Activated T-cell treated with anti-CD3 and anti-CD28 coated beads, Interleukin-2, amount 50 U/mL, for 48 hours (primary cell): ENCODE measurements at regions not wholly inside any gene's neighbourhood (a gene's known extent, or its start where the extent isn't known, plus 50 kb on each side); places are given as distances from the start of the nearest gene placed in this dataset.
"Not testable (repeated sequence)": the region's sequence is repeated elsewhere in the genome, so short reads cannot be mapped to it uniquely, and the experiment has no call there.

Experiments
- DNase-seq, 2 experiments: peaks; one replicate each; pipeline ENCODE4 v3.0.0-alpha.2; 2020

DNA sequence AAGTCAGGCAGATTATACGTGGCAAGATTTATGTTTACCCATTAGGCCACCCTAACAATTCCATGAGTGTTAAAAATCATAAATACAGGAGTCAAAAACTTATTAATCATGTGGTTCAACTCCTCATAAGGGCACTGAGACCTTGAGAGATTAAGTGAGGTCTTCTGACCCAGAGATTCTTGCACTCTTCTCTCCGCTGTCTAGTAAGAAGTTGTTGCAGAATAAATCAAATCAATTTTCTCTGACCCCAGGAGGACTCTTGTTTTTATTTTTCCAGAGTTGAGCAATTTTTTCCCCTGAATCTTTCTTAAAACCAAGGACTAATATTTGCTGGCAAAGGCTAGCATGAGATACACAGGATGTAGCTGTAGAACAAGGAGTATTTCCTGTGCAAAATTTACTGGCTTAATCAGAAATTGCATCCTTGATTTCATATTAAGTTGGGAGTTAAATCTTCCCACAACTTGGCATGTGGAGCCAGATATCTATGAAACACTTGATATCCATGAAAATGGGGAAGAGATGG, 90.9 kb upstream of the PTHLH start:
- no peak for DNase-seq

DNA sequence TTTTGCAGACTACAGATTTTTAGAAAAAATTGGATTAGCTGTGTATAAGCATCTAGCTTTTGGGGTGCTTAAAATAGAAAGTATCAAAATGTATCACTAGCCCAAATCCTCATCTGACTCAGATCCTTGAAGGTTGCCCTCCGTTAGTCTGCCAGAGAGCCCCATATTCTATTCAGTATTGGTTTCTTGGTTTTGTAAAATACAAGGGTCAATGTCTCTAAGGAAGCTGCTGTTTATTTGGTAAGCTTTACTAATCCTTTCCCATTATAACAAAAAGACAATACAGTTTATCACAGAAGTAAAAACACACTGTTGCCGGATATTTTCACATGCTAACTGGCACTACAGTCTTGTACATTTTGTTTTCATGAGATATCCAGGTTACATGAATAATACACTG, 92.8 kb upstream of the PTHLH start:
- DNase-seq = no peak

DNA sequence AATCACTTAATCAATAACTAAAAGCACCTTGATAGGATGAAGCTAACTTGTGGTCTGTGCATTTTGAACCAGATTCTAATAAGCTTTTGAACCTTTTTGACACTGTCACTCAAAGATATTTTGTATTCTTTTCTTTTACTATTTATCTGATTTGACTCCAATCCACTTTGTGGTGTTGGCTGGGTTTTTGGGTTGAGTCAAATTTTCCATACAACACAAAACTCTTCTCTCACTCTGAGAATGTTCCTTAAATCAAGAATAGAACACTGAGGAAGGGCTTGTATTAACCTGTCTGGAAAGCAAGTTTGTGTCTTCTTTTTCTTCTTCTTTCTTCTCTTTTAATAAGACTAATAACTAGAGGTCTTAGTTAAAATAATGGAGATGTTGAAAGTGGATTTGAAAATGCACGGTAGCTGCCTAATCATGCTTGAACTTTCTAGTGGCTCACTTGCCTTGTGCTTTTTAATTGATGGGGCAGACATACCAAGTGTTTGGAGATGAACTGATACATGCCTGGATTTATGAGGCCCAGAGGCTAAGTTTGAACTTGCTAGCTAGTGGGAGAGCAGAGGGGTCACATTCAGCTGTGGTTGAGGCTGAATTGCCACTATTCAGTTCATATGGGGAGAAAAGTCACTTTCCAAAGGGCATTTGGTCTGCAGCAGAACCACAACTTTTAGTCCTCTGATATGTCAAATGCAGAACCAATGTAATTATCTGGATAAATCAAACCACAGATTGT, 93.5 kb upstream of the PTHLH start:
- DNase-seq = no peak

DNA sequence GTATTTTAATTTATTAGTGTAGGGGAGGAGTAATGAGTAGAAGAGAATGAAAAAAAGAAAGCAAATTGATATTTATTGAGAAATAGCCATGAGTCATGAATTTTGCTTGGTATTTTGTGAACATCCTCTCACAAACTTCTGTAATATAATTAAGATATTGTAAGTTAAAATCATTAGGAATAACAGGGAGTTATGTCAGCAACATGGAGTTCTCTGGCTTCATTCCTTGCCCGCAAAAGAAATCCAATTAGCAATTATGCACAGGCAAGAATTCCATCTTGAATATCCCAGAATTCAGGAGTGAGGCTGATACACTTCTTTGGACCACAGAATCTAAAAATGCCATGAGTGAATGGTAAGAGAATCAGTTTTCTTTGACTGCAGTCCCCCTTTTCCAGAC, 94.3 kb upstream of the PTHLH start:
- DNase-seq = no peak

DNA sequence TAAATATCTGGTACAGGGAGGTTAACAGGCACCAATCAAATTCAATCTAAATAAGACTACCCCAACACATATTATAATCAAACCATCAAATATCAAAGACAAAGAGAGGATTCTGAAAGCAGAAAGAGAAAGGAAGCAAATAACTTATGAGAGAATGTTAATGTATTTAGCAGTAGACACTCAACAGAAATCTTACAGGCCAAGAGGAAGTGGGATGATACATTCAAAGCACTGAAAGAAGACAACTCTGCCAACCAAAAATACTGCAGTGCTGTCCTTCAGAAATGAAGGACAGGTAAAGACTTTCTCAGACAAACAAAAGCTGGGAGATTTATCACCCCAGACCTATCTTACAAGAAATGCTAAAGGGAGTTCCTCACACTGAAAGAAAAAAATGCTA, 95.9 kb upstream of the PTHLH start:
- no peak for DNase-seq

DNA sequence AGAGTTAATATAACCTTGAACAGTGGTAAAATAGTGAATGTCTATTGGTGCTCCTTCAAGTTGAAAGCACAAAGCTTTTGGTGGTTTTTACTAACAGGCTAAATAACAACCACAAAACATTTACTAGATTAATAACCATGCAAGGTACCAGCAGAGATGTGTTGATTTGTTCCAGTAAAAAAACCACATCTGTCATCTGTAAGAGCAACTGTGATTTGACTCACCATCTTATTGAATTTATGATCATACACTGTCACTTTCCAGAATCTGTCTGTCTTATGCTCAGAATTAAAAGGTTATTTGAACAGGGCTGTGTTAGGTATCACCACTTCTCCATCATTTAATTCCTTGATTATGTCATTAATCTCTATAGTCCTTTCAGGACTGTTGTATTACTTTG, 107.0 kb upstream of the PTHLH start:
- DNase-seq = no peak

DNA sequence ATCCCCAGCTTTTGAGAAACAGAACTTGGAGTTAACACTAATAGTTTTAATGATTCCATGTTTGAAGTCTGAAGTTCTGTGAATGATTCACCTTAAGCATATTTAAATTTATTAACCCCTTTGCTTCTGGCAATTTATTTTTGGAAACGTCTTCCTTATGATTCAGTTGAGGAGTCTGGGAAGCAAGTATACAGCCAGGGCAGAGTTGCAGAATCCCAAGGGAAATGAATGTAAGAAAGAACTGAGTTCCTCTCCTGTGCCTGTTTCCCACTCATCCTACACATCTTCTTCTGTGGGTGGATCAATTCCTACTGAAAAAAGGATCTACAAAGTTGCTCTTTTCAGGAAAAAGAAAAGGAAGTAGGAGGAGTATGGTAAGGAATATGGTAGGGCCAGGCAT, 108.2 kb upstream of the CCDC91 start:
- no peak for DNase-seq

DNA sequence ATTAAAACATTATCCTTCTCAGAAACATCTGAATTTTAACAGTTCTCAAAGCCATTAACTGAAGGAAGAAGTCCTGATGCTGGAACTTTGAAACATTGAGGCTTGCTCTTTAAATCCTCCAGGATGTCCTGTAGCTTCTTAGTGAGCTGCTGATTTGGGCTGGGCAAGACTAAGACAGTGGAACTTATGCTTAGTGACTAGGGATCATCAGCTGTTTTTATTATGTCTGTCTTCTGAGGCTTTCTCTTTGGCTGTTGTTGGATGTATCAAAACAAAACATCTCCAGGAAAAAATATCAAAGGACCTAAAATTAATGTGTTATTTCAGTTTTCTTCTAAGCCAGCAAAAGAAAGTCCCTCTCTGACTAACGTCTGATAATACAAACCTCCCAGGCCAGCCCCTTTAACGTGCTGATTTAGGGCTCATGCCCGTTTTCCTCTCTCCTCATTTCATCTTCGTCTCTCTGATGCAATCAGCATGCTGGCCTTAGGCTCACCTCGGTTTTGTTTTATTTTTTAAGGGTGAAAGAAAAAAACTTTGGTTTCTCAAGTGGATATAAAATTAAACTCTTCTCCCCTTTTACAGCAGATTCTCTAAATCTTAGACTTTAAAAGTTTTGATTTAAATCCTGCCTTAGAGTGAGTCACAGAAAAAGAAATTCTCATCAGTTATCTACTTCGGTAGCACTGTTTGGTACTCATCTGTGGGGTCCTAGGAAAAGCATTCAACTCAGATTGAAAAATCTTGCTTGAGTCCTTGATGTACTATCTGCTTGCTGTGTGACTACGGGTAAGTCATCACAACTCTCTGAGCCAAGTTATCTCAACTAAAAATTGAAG, 106.2 kb upstream of the CCDC91 start:
- DNase-seq = no peak

DNA sequence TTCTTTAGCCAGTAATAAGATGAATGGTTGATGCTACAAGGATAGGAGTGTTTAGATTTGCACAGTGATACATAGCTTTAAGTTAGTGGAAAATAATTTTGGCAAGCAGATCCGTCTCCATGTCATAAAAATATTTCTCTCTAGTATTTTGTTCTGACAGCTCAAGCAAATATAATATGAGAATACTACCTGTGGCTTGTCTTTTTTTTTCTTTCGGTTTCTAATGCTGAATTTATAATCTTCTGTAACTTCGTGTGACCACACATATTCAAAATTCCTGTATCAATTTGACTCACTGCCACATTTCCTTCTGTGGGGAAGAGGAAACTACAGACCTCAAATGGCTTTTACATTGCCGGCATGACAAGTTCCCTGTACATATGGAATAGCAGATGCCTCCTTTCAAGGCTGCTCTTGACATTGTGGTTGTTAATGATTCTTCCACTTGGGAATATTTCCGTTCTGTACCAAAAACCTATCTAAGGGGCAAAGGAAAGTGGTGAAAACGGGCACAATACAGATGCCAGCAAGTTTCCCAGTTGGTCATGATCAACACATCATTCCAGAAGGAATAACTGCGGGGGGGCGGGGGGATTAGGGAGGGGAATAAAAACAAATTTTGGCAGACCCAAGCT, 103.6 kb upstream of the CCDC91 start:
- DNase-seq = no peak

DNA sequence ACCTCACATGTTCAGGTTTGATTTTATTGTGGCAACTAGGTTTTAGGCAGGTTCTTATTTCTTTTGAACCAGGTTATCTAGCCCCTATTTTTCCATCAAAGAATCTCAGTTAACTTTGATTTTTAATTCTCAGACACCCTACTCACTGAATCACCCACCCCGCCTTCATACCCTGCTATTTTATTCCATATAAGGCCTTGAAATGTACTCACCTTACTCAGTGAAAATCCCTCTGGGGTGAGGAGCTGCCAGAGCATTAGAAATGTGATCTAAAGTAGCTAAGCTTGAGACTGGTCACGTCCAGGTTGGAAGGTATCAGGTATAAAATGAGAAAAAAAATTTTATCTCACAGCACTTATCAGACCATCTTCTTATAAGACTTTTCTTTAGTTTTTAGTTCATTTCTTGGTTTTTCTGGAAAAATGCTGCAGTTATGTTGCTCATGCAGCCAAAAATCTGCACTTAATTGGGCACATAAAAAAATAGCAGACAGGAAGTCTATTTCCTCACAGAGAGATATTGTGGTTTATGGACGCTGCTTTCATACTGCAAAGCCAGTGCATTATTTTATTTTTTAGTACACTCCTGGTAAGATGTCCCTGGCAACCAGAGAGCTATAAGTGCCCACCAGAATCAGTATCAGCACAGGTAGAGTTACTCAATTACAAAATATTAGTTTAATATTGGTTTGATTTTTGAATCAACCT, 101.5 kb upstream of the CCDC91 start:
- DNase-seq = no peak

DNA sequence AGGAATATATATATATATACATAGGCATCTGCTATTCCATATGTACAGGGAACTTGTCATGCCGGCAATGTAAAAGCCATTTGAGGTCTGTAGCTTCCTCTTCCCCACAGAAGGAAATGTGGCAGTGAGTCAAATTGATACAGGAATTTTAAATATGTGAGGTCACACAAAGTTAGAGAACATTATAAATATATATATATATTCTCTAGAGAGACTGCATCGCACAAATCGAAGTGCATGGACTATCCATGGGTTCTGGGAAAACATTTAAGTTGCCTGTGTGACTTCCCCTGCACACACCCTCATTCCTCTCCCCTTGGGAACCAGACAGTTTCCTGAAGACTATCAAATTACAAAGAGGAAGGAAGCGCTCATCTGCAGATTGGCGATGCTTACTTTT, 100.9 kb upstream of the CCDC91 start:
- no peak for DNase-seq

DNA sequence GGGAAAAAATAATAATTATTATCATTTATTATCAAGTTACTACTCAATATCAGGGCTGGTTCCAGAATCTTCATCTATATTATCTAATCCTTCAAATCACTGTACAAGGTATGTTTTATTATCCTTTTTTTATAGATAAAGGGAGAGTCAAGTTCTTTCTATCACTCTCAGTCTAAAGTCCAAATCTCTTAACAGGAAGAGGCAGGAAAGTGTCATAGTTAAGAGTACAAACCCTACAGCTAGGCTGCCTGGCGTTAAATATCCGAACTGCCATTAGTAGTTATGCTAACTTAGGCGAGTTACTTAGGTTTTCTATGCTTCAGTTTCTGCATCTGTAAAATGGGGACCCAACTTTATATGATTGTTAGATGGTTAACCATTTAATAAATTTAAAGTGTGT, 99.4 kb upstream of the CCDC91 start:
- no peak for DNase-seq

DNA sequence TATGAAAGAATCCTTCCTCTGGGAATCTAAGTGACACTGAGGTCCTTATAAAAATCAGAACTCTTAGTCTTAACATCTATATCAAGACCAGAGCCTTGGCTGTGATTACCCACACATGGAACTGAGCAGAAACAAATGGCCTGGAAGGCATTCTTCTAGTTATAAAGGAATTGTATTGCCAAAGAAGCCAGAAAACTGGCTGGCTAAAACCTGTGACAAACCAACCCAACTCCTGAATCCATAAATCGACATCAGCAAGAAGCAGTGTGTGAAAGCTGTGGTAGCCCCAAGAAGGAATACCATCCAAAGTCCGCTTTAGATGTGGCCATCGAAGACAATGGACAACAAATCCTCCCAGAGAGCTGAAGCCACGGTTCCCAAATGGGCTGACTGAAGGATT, 97.9 kb upstream of the CCDC91 start:
- no peak for DNase-seq

DNA sequence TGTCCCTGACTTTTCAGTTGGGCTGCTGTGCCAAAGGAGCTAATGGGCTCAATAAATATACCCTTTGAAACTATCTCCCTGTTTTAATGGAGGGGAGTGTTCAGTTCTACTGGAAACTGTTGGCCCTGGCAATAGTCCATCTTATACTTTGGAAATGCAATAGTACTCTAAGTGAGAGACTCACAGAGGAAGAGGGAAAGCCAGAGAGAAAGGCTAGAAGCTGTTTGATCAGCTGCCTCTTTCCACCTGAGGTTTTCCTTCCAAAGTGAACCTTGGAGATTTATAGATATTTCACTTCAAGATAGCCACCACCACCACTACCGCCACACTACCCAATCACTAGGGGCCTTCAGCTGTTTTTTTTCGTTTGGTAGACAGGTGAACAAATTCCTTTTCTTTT, 93.6 kb upstream of the CCDC91 start:
- DNase-seq = no peak

DNA sequence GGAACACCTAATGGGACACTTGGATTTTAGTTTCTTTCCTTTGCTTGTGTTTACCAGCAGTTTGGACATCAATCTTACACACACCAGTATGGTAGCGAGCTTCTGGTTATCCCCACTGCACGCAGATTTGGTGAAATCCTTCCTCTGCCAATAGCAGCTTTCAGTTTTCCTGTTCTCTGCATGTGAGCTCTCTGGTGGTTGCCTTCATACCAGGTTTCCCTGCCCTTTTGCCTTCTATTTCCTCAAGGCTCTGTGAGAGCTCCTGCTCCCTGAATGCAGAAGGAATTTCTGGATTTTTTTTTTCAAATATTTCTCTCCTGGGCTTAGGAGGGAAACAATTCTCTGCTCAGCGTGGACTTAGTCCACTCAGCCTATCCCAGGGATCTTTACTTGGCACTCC, 93.0 kb upstream of the CCDC91 start:
- DNase-seq = no peak

DNA sequence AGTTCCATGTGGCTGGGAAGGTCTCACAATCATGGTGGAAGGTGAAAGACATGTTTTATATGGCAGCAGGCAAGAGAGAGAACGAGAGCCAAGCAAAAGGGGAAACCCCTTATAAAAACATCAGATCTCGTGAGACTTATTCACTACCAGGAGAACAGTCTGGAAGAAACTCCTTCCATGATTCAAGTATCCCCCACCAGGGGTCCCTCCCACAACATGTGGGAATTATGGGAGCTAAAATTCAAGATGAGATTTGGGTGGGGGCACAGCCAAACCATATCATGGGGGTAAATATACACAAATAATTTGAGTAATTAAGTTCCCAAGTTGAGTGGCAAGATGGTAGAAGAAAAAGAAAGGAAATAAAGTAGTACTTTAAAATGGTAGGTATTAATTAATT, 91.0 kb upstream of the CCDC91 start:
- DNase-seq = not testable (repeated sequence)

DNA sequence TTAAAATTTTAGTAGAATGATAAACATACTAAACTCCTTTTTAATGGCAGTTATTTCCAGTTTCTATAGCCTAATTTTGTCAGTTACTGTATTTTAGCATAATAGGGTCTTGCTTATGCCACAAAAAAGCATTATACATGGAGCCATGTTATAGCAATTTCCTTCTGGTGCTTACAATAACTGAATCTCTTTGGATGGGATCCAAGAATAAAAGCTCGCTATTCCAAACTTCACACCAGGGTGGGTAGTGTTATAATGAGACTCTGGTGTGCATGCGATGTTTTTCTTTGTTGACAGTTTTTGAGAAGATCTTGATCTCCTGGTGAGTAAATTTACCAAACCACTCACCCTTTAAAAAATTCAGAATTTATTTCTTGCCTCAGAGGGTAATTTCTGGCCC, 90.4 kb upstream of the CCDC91 start:
- no peak for DNase-seq

DNA sequence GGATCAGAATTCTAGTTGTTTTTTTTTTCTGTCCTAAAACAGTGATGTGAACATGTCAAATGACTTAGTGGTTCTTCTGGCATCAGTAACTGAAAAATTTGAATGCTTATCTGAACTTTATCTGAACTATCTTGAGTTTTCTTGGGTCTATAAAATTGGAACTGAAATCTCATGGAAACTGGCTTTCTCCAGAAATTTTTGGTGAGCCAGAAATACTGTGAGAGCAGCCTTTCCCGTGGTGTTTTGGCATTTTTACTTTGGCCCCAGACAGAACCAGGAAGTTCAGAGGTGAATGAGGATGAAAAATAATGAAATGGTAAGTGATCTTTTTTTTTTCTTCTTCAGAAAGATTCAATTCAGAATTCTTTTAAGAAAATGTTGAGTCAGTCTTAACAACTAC, 89.5 kb upstream of the CCDC91 start:
- no peak for DNase-seq

DNA sequence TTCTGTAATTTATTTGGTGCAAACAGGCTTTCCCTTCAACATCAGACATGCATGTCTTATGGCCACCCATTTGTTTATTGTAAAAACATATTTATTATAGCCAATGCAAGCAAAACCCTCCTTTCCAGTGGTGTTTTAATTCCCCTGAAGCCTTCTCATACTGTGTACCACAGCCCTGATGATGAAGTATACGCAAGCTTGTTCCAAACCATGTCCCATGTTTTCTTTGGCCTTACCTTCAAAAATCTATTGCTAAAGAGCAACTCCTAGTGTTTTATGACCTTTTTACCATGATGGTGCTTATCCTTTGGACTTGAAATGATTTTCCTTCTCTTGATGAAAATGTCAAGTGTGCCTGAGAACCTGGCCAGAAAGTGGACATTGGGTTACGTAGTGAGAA, 85.9 kb upstream of the CCDC91 start:
- no peak for DNase-seq

DNA sequence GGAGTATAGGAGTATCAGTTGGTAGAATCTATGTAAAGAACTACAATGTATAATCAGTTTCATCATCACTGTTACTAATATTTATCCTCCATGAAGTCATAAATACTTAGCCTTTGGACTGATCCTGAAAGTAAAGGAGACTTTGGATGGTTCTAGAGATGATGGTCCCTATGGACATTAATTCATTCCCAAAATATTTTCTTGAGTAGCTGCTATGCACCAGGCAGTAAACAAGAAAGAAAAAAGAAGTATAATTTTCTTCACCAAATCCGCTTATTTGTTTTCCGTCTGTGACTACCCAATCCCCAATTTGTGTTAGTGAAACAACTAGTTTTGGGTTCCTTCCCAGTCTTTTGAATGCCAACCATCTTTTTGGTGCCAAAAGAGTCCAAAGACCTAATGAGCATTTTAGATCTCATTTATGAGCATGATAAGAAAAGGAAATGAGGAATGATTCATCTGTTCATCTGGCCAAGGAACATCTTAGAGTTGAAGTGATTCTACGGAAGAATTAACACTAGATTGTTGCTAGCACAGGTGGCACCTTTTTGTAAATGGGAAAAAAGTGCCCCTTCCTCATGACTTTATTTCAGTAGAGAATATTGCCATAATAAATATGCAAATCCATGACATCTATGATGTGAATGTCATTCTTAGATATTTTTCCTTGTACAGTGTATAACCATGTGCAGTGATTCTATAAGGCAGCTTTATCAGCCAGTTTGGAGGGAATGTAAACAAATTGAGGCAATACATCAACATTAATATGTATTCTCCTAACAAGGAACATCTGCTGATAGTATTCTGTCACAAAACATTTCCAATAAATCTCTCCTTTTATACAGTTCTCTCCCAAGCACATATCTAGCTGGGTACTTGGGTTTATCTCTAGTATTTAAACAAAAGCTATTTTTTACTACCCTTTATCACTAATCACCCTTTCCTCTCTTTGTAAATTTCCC, 85.1 kb upstream of the CCDC91 start:
- no peak for DNase-seq

DNA sequence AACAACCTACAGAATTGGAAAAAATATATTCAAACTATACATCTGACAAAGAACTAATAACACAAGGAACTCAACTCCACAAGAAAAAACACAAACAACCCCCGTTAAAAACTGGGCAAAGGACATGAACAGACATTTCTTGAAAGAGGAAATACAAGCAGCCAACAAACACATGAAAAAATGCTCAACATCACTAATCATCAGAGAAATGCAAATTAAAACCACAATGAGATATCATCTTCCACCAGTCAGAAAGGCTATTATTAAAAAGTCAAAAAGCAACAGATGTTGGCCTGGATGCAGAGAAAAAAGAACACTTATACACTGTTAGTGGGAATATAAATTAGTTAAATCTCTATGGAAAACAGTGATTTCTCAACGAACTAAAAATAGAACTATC, 82.6 kb upstream of the CCDC91 start:
- DNase-seq = no peak

DNA sequence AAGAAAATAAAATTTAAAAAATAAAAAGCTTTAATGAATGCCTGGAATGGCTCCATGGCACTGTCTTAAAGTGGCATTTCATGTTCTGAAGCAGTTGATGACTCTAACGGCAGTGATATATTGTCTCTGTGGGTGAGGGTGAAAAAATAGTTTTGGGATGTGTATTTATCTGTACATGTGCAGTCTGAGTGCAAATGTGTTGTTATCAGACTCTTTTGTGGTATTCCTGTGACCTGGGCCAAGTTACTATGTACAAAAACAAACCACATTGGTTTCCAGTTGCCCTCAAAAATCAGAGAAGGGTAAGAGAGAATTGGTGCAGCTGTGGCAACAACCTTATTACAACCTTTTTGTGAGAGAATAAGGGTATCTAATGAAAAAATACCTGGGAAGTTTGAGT, 81.7 kb upstream of the CCDC91 start:
- no peak for DNase-seq
